ENCODE measurements at regions not wholly inside any gene's neighbourhood (a gene's known extent, or its start where the extent isn't known, plus 50 kb on each side); places are given as distances from the start of the nearest gene placed in this dataset.

GRCh38 chr18:66328296-66328878, 275.5 kb downstream of the CDH19 start:
- Histone ChIP-seq H3K36me3 (ENCODE audit: low read depth, missing control alignments) (no peaks in the 10 kb centered on the region), H3K9me3 (no peaks in the 10 kb centered on the region), H3K4me3 (no peak overlapping the region), H3K27ac (no peak overlapping the region), H3K27me3 (no peaks in the 10 kb centered on the region), H3K4me1 (no peaks in the 10 kb centered on the region)
- WGBS, 2 donors: 81 to 83% methylated on average over 4 of the region's 4 CpGs
- no peak for DNase-seq
- intact Hi-C loops (cut with DNase I; ENCODE audit: low total_unique reads): no loop called here
- TF ChIP-seq POLR2A (IDR thresholded peaks at IDR 0.05): no peak
- TF ChIP-seq CTCF (IDR thresholded peaks at IDR 0.05): no peak

GRCh38 chr18:66325251-66325650, 278.6 kb downstream of the CDH19 start:
- H3K4me1 ChIP-seq: no peaks in the 10 kb centered on the region
- intact Hi-C loops (cut with DNase I; ENCODE audit: low total_unique reads): no loop called here
- no peaks in the 10 kb centered on the region for H3K9me3 ChIP-seq
- DNase-seq: no peak
- no peaks in the 10 kb centered on the region for H3K27me3 ChIP-seq
- TF ChIP-seq CTCF (IDR thresholded peaks at IDR 0.05): no peak
- TF ChIP-seq POLR2A (IDR thresholded peaks at IDR 0.05): no peak
- WGBS, 2 donors: 84 to 85% methylated on average over 5 of the region's 5 CpGs
- no peak overlapping the region for H3K27ac ChIP-seq
- H3K4me3 ChIP-seq: no peak overlapping the region
- no peaks in the 10 kb centered on the region for H3K36me3 ChIP-seq (ENCODE audit: low read depth, missing control alignments)

- intact Hi-C loops (cut with DNase I; ENCODE audit: low total_unique reads): no loop called here
- Histone ChIP-seq H3K9me3 (no peaks in the 10 kb centered on the region), H3K4me1 (no peaks in the 10 kb centered on the region), H3K27me3 (no peaks in the 10 kb centered on the region), H3K36me3 (ENCODE audit: low read depth, missing control alignments) (no peaks in the 10 kb centered on the region), H3K27ac (no peak overlapping the region), H3K4me3 (no peak overlapping the region)
- 67 to 69% methylated on average over 2 of the region's 2 CpGs for WGBS, 2 donors
- TF ChIP-seq POLR2A (IDR thresholded peaks at IDR 0.05) (no peak), CTCF (IDR thresholded peaks at IDR 0.05) (no peak)
- DNase-seq: no peak
These were observed 279.3 kb downstream of the CDH19 start for GRCh38 chr18:66324616-66325015.

GRCh38 chr18:66317243-66318090, 286.4 kb downstream of the CDH19 start:
- no peaks in the 10 kb centered on the region for H3K36me3 ChIP-seq (ENCODE audit: low read depth, missing control alignments)
- no peaks in the 10 kb centered on the region for H3K4me1 ChIP-seq
- no peak overlapping the region for H3K27ac ChIP-seq
- intact Hi-C loops (cut with DNase I; ENCODE audit: low total_unique reads): no loop called here
- no peak overlapping the region for H3K4me3 ChIP-seq
- no peaks in the 10 kb centered on the region for H3K27me3 ChIP-seq
- DNase-seq: no peak
- TF ChIP-seq CTCF (IDR thresholded peaks at IDR 0.05): no peak
- TF ChIP-seq POLR2A (IDR thresholded peaks at IDR 0.05): no peak
- H3K9me3 ChIP-seq: no peaks in the 10 kb centered on the region
- 32 to 37% methylated on average over 1 of the region's 1 CpG for WGBS, 2 donors
